NT2/D1 (cell line): ENCODE measurements at regions not wholly inside any gene's neighbourhood (a gene's known extent, or its start where the extent isn't known, plus 50 kb on each side); places are given as distances from the start of the nearest gene placed in this dataset.

Experiments used
- SUZ12 ChIP-seq: IDR thresholded peaks from 2 replicates; pipeline ENCODE4 v1.6.1; 2011; ENCODE audit not compliant: insufficient read length, insufficient read depth; ENCODE audit errors: extremely low read depth
- YY1 ChIP-seq: IDR thresholded peaks from 2 replicates; pipeline ENCODE4 v1.6.1; 2011; ENCODE audit not compliant: insufficient read length, insufficient read depth

- TF ChIP-seq YY1 (no peak), SUZ12 (no peak)
Observed at GRCh38 chrY:8479141-8479540, 858.1 kb upstream of the TSPY4 start.
